ENCODE measurements at regions not wholly inside any gene's neighbourhood (a gene's known extent, or its start where the extent isn't known, plus 50 kb on each side); places are given as distances from the start of the nearest gene placed in this dataset.
"Not testable (repeated sequence)": the region's sequence is repeated elsewhere in the genome, so short reads cannot be mapped to it uniquely, and the experiment has no call there.

- DNase-seq = no peak
Measured at GRCh38 chr22:47325249-47325648, 562.8 kb downstream of the TBC1D22A start.

- DNase-seq = no peak
Measured at GRCh38 chr22:47324435-47324990, 562.1 kb downstream of the TBC1D22A start.

- DNase-seq = no peak
Measured at GRCh38 chr22:47323518-47323917, 561.1 kb downstream of the TBC1D22A start.

- no peak for DNase-seq
Measured at GRCh38 chr22:47322854-47323253, 560.4 kb downstream of the TBC1D22A start.

- DNase-seq = no peak
Measured at GRCh38 chr22:47320560-47320959, 558.1 kb downstream of the TBC1D22A start.

- no peak for DNase-seq
Measured at GRCh38 chr22:47318041-47318737, 555.7 kb downstream of the TBC1D22A start.

GRCh38 chr22:47315862-47316419, 553.5 kb downstream of the TBC1D22A start:
- no peak for DNase-seq

GRCh38 chr22:47310601-47311000, 548.2 kb downstream of the TBC1D22A start:
- DNase-seq = no peak

- DNase-seq = no peak
Measured at GRCh38 chr22:47309946-47310345, 547.5 kb downstream of the TBC1D22A start.

- DNase-seq = no peak
Measured at GRCh38 chr22:47309476-47309875, 547.0 kb downstream of the TBC1D22A start.

GRCh38 chr22:47308886-47309285, 546.4 kb downstream of the TBC1D22A start:
- no peak for DNase-seq

- DNase-seq = no peak
Measured at GRCh38 chr22:47307822-47308221, 545.4 kb downstream of the TBC1D22A start.

GRCh38 chr22:47307326-47307725, 544.9 kb downstream of the TBC1D22A start:
- DNase-seq = no peak

- DNase-seq = no peak
Measured at GRCh38 chr22:47304854-47305253, 542.4 kb downstream of the TBC1D22A start.

GRCh38 chr22:47304191-47304831, 541.9 kb downstream of the TBC1D22A start:
- DNase-seq = no peak

GRCh38 chr22:47303161-47303890, 540.9 kb downstream of the TBC1D22A start:
- DNase-seq = no peak

- not testable (repeated sequence) for DNase-seq
Measured at GRCh38 chr22:47302587-47302986, 540.1 kb downstream of the TBC1D22A start.

GRCh38 chr22:47301820-47302475, 539.5 kb downstream of the TBC1D22A start:
- no peak for DNase-seq

GRCh38 chr22:47300698-47301405, 538.4 kb downstream of the TBC1D22A start:
- no peak for DNase-seq

- DNase-seq = no peak
Measured at GRCh38 chr22:47299863-47300697, 537.6 kb downstream of the TBC1D22A start.

GRCh38 chr22:47299211-47299862, 536.9 kb downstream of the TBC1D22A start:
- no peak for DNase-seq
